GM21526 (cell line): ENCODE measurements at regions not wholly inside any gene's neighbourhood (a gene's known extent, or its start where the extent isn't known, plus 50 kb on each side); places are given as distances from the start of the nearest gene placed in this dataset.
A peak's percentile ranks its signal among the peaks of the same experiment; 100 is the strongest.

Experiments used
- ATAC-seq: cut with Tn5 transposase; IDR thresholded peaks from one replicate; pipeline ENCODE4 v1.9.1; 2021; ENCODE audit warnings: moderate library complexity; ENCODE audit not compliant: unreplicated experiment, low FRiP score

- ATAC-seq: no peak
These were observed 152.5 kb downstream of the ZNF608 start for GRCh38 chr5:124593952-124594351.

GRCh38 chr5:124592891-124593290 is 153.5 kb downstream of the ZNF608 start:
- ATAC-seq: no peak

- ATAC-seq: no peak
These were observed 154.9 kb downstream of the ZNF608 start for GRCh38 chr5:124591583-124591982.

GRCh38 chr5:124590686-124591085 is 155.8 kb downstream of the ZNF608 start:
- no peak for ATAC-seq

GRCh38 chr5:124587280-124587679 is 159.2 kb downstream of the ZNF608 start:
- ATAC-seq: no peak

GRCh38 chr5:124584991-124585715 is 161.3 kb downstream of the ZNF608 start:
- ATAC-seq: no peak

GRCh38 chr5:124583469-124584350 is 162.7 kb downstream of the ZNF608 start:
- ATAC-seq: peak; percentile 99

- no peak for ATAC-seq
These were observed 163.9 kb downstream of the ZNF608 start for GRCh38 chr5:124582561-124582840.

- ATAC-seq: no peak
These were observed 164.5 kb downstream of the ZNF608 start for GRCh38 chr5:124581738-124582560.

GRCh38 chr5:124580925-124581737 is 165.3 kb downstream of the ZNF608 start:
- ATAC-seq: no peak

GRCh38 chr5:124580512-124580911 is 165.9 kb downstream of the ZNF608 start:
- no peak for ATAC-seq

GRCh38 chr5:124576848-124577409 is 169.5 kb downstream of the ZNF608 start:
- ATAC-seq: peak; percentile 81

- ATAC-seq: no peak
These were observed 170.7 kb downstream of the ZNF608 start for GRCh38 chr5:124575725-124576124.

- ATAC-seq: no peak
These were observed 171.7 kb downstream of the ZNF608 start for GRCh38 chr5:124574521-124575436.

- ATAC-seq: no peak
These were observed 173.5 kb downstream of the ZNF608 start for GRCh38 chr5:124572971-124573370.

- ATAC-seq: no peak
These were observed 176.0 kb downstream of the ZNF608 start for GRCh38 chr5:124570285-124571035.

- ATAC-seq: no peak
These were observed 179.5 kb downstream of the ZNF608 start for GRCh38 chr5:124566875-124567450.

- no peak for ATAC-seq
These were observed 185.0 kb downstream of the ZNF608 start for GRCh38 chr5:124561451-124561850.
